A673 (cell line): ENCODE measurements at regions not wholly inside any gene's neighbourhood (a gene's known extent, or its start where the extent isn't known, plus 50 kb on each side); places are given as distances from the start of the nearest gene placed in this dataset.

ENCODE experiments used
- EZH2 ChIP-seq: fragments of 200-600 bp; sonication (generic); IDR thresholded peaks from 2 replicates; pipeline ENCODE4 v1.6.1; 2017; ENCODE audit warnings: borderline replicate concordance, low read depth, mild to moderate bottlenecking, mixed read lengths, antibody characterized with exemption, low read length; ENCODE audit not compliant: poor library complexity, severe bottlenecking
- TF ChIP-seq, protein P1 (sequence below): fragments of 300-800, 200-600 bp; sonication (generic); conservative IDR thresholded peaks from 2 replicates; pipeline ENCODE4 v1.5.1; 2017; ENCODE audit warnings: low read depth, mild to moderate bottlenecking, antibody characterized with exemption, low read length, moderate library complexity, mixed read lengths

DNA sequence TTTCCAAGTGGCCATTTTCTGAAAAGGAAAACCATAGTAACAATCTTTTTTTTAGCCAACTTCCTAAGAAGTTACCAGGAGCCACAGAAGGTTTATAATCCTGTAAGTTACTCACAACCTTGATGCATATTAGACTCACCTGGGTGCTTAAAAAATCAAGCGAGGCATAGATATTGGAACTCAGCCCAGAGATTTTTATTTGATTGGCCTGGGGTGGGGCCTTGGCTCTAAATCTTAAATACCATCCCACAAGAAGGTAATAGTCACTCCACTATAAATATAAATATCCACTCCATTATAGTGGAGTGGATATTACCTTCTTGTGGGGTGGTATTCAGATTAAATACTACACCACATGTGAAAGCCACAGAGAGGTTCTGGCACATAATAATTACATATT lies 429.6 kb downstream of the RFC3 start:
- TF ChIP-seq, protein P1, sequence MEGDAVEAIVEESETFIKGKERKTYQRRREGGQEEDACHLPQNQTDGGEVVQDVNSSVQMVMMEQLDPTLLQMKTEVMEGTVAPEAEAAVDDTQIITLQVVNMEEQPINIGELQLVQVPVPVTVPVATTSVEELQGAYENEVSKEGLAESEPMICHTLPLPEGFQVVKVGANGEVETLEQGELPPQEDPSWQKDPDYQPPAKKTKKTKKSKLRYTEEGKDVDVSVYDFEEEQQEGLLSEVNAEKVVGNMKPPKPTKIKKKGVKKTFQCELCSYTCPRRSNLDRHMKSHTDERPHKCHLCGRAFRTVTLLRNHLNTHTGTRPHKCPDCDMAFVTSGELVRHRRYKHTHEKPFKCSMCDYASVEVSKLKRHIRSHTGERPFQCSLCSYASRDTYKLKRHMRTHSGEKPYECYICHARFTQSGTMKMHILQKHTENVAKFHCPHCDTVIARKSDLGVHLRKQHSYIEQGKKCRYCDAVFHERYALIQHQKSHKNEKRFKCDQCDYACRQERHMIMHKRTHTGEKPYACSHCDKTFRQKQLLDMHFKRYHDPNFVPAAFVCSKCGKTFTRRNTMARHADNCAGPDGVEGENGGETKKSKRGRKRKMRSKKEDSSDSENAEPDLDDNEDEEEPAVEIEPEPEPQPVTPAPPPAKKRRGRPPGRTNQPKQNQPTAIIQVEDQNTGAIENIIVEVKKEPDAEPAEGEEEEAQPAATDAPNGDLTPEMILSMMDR = no peak
- TF ChIP-seq EZH2 = no peak
